PC-3 (cell line): ENCODE measurements at regions not wholly inside any gene's neighbourhood (a gene's known extent, or its start where the extent isn't known, plus 50 kb on each side); places are given as distances from the start of the nearest gene placed in this dataset.

Experiments
- CTCF ChIP-seq: fragments of 300-600 bp; sonication (generic); conservative IDR thresholded peaks from 2 replicates; pipeline ENCODE4 v1.5.1; 2017; ENCODE audit warnings: antibody characterized with exemption, low read depth, mild to moderate bottlenecking, low read length
- EZH2 ChIP-seq: fragments of 300-600 bp; sonication (generic); IDR thresholded peaks from one replicate; pipeline ENCODE4 v1.6.1; 2017; ENCODE audit warnings: antibody characterized with exemption, mild to moderate bottlenecking, low read length; ENCODE audit not compliant: unreplicated experiment
- EZH2phosphoT487 ChIP-seq: fragments of 300-600 bp; sonication (generic); IDR thresholded peaks from 2 replicates; pipeline ENCODE4 v1.6.1; 2018; ENCODE audit warnings: mild to moderate bottlenecking, antibody characterized with exemption, low read length, borderline replicate concordance

- TF ChIP-seq CTCF (no peak), EZH2 (no peak), EZH2phosphoT487 (no peak)
Measured at GRCh38 chr3:191628571-191628970, 167.6 kb downstream of the PYDC2 start.
